HEK293T (cell line): ENCODE measurements at regions not wholly inside any gene's neighbourhood (a gene's known extent, or its start where the extent isn't known, plus 50 kb on each side); places are given as distances from the start of the nearest gene placed in this dataset.

Source experiments
- FOXA1 ChIP-seq: fragments of 450-650 bp; IDR thresholded peaks from 2 replicates; pipeline ENCODE4 v1.6.1; 2016; ENCODE audit warnings: mild to moderate bottlenecking
- FOXM1 ChIP-seq: fragments of 450-650 bp; IDR thresholded peaks from 2 replicates; pipeline ENCODE4 v1.6.1; 2017; ENCODE audit warnings: mild to moderate bottlenecking, borderline replicate concordance
- NFRKB ChIP-seq: fragments of 450-650 bp; IDR thresholded peaks from 2 replicates; pipeline ENCODE4 v1.6.1; 2016; ENCODE audit warnings: mild to moderate bottlenecking, moderate library complexity
- PKNOX1 ChIP-seq: fragments of 450-650 bp; IDR thresholded peaks from 2 replicates; pipeline ENCODE4 v1.6.1; 2016
- SP1 ChIP-seq: fragments of 450-650 bp; IDR thresholded peaks from 2 replicates; pipeline ENCODE4 v1.6.1; 2017
- SUZ12 ChIP-seq: fragments of 450-650 bp; IDR thresholded peaks from 2 replicates; pipeline ENCODE4 v1.6.1; 2016; ENCODE audit warnings: mild to moderate bottlenecking

GRCh38 chr15:38691377-38691776 is 126.8 kb upstream of the RASGRP1 start:
- TF ChIP-seq SP1 (no peak), FOXA1 (no peak), PKNOX1 (no peak), SUZ12 (no peak), FOXM1 (no peak), NFRKB (no peak)
